ENCODE measurements at regions not wholly inside any gene's neighbourhood (a gene's known extent, or its start where the extent isn't known, plus 50 kb on each side); places are given as distances from the start of the nearest gene placed in this dataset.
"Not testable (repeated sequence)": the region's sequence is repeated elsewhere in the genome, so short reads cannot be mapped to it uniquely, and the experiment has no call there.

DNA sequence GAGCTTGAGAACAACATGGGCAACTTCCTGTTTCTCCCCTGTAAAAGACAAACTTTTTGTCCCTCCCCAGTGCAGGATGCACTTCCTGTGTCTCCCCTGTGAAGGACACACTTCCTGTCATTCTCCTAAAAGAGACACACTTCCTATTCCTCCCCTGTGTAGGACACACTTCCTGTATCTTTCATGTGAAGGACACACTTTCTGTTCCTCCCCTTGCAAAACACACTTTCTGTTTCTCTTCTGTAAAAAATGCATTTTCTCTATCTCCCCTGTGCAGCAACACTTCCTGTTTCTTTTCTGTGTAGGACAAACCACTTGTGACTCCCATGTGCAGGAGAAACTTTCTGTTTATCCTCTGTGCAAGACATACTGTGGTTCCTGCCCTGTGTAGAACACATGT lies 488.6 kb upstream of the USP9Y start:
- no peak for FAIRE-seq
- DNase-seq (ENCODE audit: extremely low spot score, insufficient read length, low read depth): no peak

DNA sequence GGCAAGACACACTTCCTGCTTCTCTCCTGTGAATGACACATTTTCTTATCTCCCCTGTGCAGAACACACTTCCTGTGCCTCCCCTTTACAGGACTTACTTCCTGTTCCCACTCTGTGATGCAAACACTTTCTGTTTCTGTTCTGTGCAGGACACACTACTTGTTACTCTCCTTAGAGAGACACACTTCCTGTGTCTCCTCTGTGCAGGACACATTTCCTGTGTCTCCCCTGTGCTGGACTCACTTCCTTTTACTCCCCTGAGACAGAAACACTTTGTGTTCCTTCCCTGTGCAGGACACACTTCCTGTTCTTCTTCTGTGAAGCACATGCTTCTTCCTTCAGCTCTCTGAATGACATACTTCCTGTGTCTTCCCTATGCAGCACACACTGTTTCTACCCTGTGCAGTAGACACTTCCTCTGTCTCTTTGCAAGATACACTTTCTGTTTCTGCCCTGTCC lies 485.4 kb upstream of the USP9Y start:
- FAIRE-seq: no peak
- DNase-seq (ENCODE audit: extremely low spot score, insufficient read length, low read depth): no peak

DNA sequence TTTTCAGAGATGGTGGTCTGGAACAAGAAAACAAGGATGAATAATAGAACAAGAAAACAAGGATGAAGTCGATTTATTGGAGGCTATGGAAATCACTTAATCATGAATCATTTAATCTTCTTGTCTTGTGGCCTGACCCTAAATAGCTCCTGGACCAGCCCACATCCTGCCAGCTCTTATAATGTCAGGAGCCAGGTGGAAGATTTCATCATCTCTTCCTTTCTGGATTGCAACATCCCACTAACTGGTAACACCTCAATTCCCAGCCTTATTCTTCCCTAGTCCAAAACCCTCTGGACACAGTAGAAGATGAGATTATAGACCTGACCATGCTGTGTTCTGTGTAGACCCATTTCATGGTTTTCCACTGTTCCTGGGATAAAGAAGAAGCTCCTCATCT lies 470.1 kb upstream of the USP9Y start:
- no peak for DNase-seq (ENCODE audit: extremely low spot score, insufficient read length, low read depth)
- no peak for FAIRE-seq

DNA sequence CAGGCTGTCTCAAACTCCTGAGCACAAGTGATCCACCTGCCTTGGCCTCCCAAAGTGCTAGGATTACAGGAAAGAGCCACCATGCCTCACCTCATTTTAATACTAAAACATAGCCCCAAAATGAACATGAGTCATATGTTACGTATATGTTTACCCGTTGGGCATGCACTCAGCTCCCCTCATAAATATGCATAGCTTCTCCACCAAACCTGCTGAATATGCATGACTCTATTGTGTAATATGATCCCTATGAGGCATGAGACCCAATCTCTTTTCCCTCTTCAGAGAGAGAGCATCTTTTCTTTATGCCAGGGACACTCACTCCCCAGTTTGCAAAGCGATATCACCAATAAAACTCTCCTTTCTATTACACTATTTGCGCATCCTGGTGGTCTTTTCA lies 464.6 kb upstream of the USP9Y start:
- no peak for DNase-seq (ENCODE audit: extremely low spot score, insufficient read length, low read depth)
- no peak for FAIRE-seq

DNA sequence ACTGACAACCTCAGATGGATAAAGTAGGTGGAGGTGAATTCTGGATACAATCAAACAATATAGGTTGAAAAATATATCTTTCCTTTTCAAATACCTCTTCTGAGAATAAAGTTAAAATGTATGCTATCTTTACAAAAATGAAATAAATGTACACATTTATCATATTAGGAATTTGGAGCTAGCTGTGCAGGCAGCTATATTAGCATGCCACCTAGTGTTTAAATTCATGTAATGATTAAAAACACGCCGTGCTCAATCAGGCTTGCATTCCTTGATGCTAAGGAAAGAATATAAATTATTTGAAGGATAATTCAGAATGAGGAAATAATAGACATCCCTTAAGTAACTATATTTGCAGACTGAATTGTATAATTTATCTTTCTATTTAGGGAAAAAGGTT lies 460.7 kb upstream of the USP9Y start:
- FAIRE-seq: peak; percentile 76
- not testable (repeated sequence) for DNase-seq (ENCODE audit: extremely low spot score, insufficient read length, low read depth)

DNA sequence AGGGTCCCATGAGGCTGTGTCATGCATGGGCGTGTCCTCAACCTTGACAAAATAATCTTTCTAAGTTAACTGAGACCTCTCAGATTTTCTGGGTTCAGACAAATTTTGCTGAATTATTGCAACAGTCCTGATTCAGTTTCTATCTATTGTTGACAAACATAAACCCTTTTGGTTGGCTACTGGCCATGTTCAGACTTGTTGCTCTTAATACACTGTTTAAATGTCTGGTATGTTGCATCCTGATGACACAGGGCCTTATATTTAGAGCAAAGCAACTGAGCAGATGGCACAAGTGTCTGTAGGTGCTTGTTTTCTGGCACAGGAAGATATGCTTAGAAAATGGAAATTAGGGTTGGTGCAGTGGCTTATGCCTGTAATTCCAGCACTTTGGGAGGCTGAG lies 456.9 kb upstream of the USP9Y start:
- no peak for FAIRE-seq
- no peak for DNase-seq (ENCODE audit: extremely low spot score, insufficient read length, low read depth)

DNA sequence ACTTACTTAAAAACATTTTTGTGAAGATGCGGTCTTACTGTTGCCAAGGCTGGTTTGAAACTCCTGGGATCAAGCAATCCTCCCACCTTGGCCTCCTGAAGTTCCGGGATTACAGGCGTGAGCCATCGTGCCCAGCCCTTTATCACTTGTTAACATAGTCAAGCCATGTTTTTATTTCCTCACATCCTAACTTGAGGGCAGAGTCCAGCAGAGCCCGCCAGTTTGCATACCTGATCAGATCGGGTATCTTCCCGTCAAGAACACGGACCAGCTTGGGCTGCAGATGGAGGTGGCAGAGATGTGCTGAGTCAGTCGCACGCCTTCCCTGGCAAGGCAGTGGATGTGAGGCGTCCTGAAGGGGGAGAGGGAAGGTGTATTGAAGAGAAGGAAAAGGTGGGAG lies 447.3 kb upstream of the USP9Y start:
- FAIRE-seq: no peak
- no peak for DNase-seq (ENCODE audit: extremely low spot score, insufficient read length, low read depth)

DNA sequence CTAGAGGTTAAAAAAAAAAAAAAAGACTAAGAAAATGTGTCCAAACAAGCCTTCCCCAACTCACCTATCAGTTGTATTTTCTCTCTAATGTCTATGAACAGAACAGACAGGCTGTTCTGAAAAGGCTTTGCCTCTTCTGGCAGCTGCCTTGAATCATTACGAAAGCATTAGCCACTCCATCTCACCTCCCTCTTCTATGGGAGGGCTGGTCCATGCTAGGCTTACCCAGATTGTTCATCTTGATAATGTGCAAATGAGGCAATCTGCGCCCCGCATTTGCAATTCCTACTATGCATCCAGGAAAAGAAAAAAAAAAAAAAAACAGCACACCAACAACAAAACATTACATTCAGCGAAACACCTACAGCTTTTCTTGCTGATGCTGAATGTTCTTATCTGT lies 429.9 kb upstream of the USP9Y start:
- DNase-seq (ENCODE audit: extremely low spot score, insufficient read length, low read depth) (no peak), FAIRE-seq (no peak)

DNA sequence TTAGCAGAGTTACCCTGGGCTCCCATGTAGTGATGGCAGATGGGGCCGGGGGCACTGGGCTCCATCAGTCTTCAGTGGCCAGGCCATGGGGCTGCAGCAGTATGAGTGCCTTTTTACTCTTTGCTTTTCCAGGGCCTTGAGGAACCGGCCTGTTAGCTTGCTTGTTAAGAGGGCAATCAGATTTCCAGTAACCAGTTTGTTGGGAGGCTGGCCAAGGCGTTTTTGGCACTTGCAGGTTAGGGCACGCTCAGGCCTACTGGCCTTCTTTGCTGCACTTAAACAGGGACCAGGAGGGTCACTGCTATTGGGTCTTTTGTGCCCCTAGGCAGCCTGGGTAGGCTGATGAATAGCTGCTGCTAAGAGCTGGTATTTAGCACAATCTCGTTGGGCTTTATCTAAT lies 415.4 kb upstream of the USP9Y start:
- FAIRE-seq (no peak), DNase-seq (ENCODE audit: extremely low spot score, insufficient read length, low read depth) (no peak)

DNA sequence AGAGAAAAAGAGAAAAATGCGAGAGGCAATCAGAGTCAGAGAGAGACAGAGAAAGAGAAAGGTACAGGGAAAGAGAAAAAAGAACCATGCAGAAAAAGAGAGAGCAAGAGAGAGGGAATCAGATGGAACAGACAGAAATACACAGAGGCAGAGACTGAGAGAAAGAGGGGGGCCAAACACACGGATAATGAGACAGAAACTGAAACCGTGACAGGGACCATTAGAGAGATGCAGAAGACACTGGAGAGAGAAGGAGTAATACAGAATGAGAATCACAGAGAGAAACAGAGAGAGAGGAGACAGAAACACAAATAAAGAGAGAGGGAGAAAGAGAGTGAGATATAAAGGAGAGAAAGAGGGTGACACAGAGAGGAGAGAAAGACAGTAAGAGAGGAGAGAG lies 412.1 kb upstream of the USP9Y start:
- FAIRE-seq: no peak
- DNase-seq (ENCODE audit: extremely low spot score, insufficient read length, low read depth): no peak

DNA sequence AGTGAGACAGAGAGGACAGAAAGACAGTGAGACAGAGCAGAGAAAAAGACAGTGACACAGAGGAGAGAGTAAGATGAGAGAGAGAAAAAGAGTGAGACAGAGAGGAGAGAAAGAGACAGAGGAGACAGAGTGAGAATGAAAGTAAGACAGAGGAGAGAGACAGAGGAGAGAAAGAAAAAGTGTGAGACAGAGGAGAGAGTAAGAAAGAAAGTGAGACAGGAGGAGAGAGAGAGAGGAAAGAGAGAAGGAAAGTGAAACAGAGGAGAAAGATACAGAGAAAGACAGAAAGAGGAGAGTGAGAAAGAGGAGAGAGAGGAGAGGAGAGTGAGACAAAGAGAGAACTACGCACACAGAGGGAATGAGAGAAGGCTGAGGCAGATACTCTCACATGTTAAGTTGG lies 411.6 kb upstream of the USP9Y start:
- FAIRE-seq (no peak), DNase-seq (ENCODE audit: extremely low spot score, insufficient read length, low read depth) (no peak)

DNA sequence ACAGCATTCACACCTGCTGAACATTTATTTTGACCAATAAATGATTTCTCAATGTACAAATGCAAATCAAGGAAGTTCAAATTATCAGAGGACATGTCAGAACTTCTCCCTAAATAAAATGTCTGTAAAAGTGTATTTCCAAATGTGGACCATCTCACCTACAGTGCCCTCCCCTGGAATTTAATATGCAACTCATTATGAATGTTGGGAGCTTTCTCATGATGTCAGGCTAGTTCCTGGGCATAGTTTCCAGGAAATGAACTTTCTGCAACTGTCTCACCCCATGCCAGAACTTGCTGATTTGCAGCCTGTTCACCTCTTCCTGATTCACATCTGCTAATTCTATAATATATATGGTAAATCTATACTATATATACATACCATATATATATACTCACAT lies 408.5 kb upstream of the USP9Y start:
- FAIRE-seq (no peak), DNase-seq (ENCODE audit: extremely low spot score, insufficient read length, low read depth) (no peak)

DNA sequence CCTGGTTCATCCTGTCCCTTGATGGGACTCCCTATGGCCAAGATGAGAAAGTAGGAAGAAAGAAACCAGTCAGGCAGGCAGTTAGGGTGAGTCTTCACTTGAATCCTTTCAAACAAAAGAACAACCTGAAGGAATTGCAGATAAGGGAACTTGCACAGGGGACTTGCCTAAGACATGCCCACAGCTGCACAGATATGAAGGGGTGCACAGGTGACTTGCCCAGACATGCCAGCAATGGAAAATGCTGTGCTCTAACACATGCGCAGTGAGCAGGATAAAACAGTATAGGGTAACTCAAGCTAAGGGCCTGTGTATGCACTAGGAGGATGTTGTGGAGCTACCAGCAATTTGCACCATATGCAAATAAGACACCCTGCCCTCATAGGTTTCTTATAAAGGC lies 404.6 kb upstream of the USP9Y start:
- FAIRE-seq (no peak), DNase-seq (ENCODE audit: extremely low spot score, insufficient read length, low read depth) (no peak)

DNA sequence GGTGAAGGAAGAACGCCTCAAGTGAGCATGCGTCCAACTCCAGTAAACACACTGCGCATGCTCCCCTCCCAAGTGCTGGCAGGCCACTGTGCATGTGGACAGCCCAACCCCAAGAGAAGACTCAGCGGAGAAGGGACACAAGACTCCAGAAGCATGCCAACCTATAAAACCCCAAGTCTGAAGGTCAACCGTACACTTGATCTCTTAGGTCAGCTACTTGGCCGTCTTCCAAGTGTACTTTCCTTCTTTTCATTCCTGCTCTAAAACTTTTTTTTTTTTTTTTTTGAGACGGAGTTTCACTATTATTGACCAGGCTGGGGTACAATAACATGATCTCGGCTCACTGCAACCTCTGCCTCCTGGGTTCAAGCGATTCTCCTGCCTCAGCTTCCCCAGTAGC lies 401.2 kb upstream of the USP9Y start:
- DNase-seq (ENCODE audit: extremely low spot score, insufficient read length, low read depth); FAIRE-seq: not testable (repeated sequence)

DNA sequence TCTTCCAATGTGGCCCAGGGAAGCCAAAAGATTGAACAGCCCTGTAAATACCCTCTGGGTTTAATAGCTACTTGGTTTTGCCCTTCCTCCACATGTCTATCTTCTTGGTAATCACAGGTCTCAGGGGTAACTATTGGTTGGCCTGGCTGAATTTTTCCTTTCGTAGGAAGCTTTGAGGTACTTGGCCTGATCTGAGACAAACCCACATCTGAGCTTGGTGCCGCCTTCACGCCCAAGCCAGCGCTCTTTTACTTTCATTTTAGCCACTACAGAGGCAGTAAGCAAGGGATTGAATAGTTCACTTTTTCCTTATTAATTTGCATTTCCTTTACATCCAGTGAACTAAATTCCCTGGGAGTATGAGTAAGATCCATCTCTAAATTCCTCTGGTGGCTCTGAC lies 397.6 kb upstream of the USP9Y start:
- FAIRE-seq (no peak), DNase-seq (ENCODE audit: extremely low spot score, insufficient read length, low read depth) (no peak)

DNA sequence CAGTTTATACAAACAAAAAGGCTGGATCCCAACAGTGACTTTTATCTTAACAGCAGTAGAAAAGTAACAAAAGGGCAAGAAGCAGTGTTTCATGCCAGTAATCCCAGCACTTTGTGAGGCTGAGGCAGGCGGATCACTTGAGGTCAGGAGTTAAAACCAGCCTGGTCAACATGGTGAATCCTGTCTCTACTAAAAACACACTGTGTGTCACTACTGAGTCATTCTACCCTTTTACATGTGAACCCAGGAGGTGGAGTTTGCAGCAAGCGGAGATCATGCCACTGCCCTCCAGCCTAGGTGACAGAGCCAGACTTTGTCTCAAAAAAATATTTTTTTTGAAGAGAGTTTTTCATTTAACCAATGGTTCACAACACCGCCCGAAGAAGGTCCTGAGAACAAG lies 395.6 kb upstream of the USP9Y start:
- no peak for FAIRE-seq

DNA sequence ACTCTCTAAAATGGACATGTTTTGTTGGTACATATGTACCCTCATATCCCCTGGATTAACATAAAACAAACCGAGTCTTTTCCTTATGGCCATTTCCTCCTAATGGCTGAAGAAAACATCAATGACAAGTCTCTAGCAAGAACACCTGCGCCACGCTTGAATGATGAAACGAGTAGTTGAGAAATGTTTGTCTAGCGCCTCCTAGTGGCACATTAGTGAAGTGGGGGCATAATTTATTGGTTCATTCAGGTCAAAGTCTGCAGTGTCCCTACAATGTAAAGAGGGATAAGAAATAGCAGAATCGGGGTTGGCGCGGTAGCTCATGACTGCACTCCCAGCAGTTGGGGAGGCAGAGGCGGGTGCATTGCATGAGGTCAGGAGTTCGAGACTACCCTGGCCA lies 391.8 kb upstream of the USP9Y start:
- DNase-seq (ENCODE audit: extremely low spot score, insufficient read length, low read depth): no peak
- peak; percentile 69 for FAIRE-seq

More for the DNA sequence above, 395.6 kb upstream of the USP9Y start:
- no peak for DNase-seq (ENCODE audit: extremely low spot score, insufficient read length, low read depth)

DNA sequence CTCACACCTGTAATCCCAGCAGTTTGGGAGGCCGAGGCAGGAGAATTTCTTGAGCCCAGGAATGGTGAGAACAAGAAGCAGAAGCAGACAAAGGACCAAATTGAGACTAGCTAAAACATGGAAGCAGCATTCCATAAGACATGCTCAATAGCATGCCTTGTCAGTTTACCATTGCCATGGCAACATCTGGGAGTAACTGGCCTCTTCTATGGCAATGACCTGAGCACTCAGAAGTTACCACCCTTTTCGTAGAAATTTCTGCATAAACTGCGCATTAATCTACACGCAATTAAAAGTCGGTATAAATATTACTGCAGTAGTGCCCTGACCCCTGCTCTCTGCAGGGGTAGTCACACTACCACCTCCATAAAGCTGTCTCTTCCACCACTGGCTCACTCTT lies 390.2 kb upstream of the USP9Y start:
- DNase-seq (ENCODE audit: extremely low spot score, insufficient read length, low read depth) (no peak), FAIRE-seq (no peak)

DNA sequence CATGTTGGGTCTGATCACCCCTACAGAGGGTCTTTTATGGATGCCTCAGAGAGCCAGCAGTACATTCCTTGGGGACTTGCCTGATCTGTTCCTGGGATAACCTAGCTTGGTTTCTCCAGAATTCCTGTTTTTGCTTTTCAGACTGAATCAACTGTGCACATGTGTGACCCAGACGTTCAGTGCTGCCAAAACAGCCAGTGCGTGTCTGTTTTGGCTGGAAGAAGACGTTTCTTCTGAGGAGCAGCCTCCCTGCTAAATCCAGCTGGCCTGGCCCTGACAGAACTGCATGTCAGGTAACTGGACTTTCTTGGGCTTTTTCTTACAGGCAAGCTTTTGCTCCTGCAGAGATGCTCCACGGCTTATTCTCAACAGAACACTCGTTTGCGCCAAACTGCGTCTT lies 373.3 kb upstream of the USP9Y start:
- DNase-seq (ENCODE audit: extremely low spot score, insufficient read length, low read depth) (no peak), FAIRE-seq (no peak)

DNA sequence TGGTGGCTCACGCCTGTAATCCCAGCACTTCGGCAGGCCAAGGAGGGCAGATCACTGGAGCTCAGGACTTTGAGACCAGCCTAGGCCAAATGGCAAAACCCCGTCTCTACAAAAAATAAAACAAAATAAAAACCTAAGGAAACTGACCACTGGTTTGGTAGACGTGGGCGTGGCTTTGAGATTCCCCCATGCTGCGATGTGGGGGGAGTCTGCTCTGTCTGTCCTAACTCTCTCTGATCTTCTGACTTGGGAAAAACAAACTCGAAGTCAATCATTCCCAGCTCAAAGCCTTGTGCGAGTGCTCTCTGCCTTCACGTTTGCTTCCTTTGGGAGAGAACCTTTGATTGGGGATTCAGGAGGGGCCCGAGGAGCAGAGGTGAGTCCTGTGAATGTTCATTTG lies 369.1 kb upstream of the USP9Y start:
- not testable (repeated sequence) for FAIRE-seq; DNase-seq (ENCODE audit: extremely low spot score, insufficient read length, low read depth)

DNA sequence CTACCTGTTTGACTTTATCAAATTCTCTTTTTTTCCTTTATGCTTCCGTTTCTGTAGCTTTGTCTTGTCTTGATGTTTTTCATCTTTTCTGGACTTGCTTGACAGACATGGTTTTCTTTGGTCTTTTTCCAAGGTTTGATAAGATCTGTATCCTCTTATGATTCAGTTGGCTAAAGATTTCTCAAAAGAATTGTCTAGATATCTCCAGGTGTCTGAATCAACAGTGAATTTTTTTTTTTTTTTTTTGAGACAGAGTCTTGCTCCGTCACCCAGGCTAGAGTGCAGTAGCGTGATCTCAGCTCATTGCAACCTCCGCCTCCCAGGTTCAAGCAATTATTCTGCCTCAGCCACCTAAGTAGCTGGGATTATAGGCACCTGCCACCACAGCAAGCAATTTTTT lies 357.8 kb upstream of the USP9Y start:
- FAIRE-seq (no peak), DNase-seq (ENCODE audit: extremely low spot score, insufficient read length, low read depth) (no peak)

DNA sequence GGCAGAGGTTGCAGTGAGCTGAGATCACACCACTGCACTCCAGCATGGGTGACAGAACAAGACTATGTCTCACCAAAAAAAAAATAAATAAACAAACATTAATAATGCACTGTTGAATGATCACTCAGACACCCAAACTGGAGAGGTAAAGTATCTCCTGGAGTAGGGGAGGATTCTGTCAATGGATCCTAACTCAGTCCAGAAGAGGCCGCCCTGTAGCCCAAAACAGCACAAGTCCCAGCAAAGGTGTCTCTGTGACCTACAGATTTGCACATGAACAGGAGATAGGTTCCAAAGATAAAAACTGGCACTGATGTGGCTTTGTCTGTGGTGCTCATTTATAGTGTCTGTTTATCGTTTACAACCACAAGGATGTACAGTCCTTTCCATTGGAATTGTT lies 352.9 kb upstream of the USP9Y start:
- FAIRE-seq: no peak
- DNase-seq (ENCODE audit: extremely low spot score, insufficient read length, low read depth): no peak

DNA sequence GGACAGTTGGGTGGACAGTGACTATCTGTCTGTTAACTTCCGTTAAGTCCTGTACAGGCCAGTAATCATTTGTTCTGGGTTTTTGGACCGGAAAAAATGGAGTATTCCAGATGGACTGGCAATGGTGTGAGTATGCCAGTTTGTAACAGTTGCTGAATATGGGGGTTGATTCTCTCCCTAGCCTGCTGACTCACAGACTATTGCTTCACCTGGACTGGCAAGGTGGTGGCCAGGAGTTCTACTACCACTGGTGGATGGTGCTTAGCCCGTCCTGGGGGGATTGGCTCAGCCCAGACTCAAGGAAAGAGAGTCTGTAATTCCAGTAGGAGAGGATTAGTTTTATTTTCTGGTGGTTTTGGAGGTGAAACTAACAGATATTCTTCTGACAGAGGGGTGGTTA lies 343.8 kb upstream of the USP9Y start:
- no peak for DNase-seq (ENCODE audit: extremely low spot score, insufficient read length, low read depth)
- no peak for FAIRE-seq
